GM06990 (cell line): ENCODE measurements at regions not wholly inside any gene's neighbourhood (a gene's known extent, or its start where the extent isn't known, plus 50 kb on each side); places are given as distances from the start of the nearest gene placed in this dataset.

Source experiments
- DNase-seq: peaks from one replicate; pipeline ENCODE4 v3.0.0-alpha.2; 2011; ENCODE audit not compliant: insufficient read length; ENCODE audit errors: extremely low read depth
- H3K27me3 ChIP-seq: replicated peaks from 2 replicates; pipeline ENCODE4 v1.6.0; 2011; ENCODE audit warnings: low read length; ENCODE audit not compliant: control insufficient read depth, insufficient read depth
- H3K36me3 ChIP-seq: 2 replicates; pipeline ENCODE4 v1.5.1; 2011; ENCODE audit warnings: low read length; ENCODE audit not compliant: control insufficient read depth, insufficient read depth
- H3K4me3 ChIP-seq: replicated peaks from 2 replicates; pipeline ENCODE4 v1.5.1; 2011; ENCODE audit warnings: low read depth, mild to moderate bottlenecking, control low read depth, low read length
- CTCF ChIP-seq: IDR thresholded peaks from 2 replicates; pipeline ENCODE4 v1.5.1; 2011; ENCODE audit warnings: low read length, control low read depth, mild to moderate bottlenecking, inconsistent platforms; ENCODE audit not compliant: insufficient read depth, poor library complexity, severe bottlenecking

- Histone ChIP-seq H3K27me3 (no peaks in the 10 kb centered on the region; the same call in 1 of the 2 replicates), H3K36me3 (no peaks in the 10 kb centered on the region), H3K4me3 (no peak overlapping the region)
- no peak for DNase-seq
- no peak for TF ChIP-seq CTCF
Observed at GRCh38 chr18:22325396-22325795, 92.3 kb downstream of the CTAGE1 start.

GRCh38 chr18:22324191-22325131 lies 93.3 kb downstream of the CTAGE1 start:
- Histone ChIP-seq H3K36me3 (no peaks in the 10 kb centered on the region), H3K27me3 (no peaks in the 10 kb centered on the region; the same call in 1 of the 2 replicates), H3K4me3 (no peak overlapping the region)
- no peak for TF ChIP-seq CTCF
- no peak for DNase-seq

- Histone ChIP-seq H3K4me3 (no peak overlapping the region), H3K36me3 (no peaks in the 10 kb centered on the region), H3K27me3 (no peaks in the 10 kb centered on the region; the same call in 1 of the 2 replicates)
- DNase-seq: no peak
- no peak for TF ChIP-seq CTCF
Observed at GRCh38 chr18:22322243-22322691, 95.4 kb downstream of the CTAGE1 start.

GRCh38 chr18:22320771-22321170 lies 96.9 kb downstream of the CTAGE1 start:
- TF ChIP-seq CTCF: no peak
- no peaks in the 10 kb centered on the region; the same call in 1 of the 2 replicates for H3K27me3 ChIP-seq
- H3K36me3 ChIP-seq: no peaks in the 10 kb centered on the region

GRCh38 chr18:22320155-22320554 lies 97.6 kb downstream of the CTAGE1 start:
- H3K4me3 ChIP-seq: no peak overlapping the region
- no peak for DNase-seq
- no peak for TF ChIP-seq CTCF
- H3K27me3 ChIP-seq: no peaks in the 10 kb centered on the region; the same call in 1 of the 2 replicates
- H3K36me3 ChIP-seq: no peaks in the 10 kb centered on the region

More at GRCh38 chr18:22320771-22321170, 96.9 kb downstream of the CTAGE1 start:
- no peak overlapping the region for H3K4me3 ChIP-seq
- no peak for DNase-seq
